ENCODE measurements at regions not wholly inside any gene's neighbourhood (a gene's known extent, or its start where the extent isn't known, plus 50 kb on each side); places are given as distances from the start of the nearest gene placed in this dataset.

GRCh38 chr20:52302736-52303135 is 111.2 kb upstream of the ZFP64 start:
- TF ChIP-seq, protein P1, sequence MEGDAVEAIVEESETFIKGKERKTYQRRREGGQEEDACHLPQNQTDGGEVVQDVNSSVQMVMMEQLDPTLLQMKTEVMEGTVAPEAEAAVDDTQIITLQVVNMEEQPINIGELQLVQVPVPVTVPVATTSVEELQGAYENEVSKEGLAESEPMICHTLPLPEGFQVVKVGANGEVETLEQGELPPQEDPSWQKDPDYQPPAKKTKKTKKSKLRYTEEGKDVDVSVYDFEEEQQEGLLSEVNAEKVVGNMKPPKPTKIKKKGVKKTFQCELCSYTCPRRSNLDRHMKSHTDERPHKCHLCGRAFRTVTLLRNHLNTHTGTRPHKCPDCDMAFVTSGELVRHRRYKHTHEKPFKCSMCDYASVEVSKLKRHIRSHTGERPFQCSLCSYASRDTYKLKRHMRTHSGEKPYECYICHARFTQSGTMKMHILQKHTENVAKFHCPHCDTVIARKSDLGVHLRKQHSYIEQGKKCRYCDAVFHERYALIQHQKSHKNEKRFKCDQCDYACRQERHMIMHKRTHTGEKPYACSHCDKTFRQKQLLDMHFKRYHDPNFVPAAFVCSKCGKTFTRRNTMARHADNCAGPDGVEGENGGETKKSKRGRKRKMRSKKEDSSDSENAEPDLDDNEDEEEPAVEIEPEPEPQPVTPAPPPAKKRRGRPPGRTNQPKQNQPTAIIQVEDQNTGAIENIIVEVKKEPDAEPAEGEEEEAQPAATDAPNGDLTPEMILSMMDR (IDR thresholded peaks at IDR 0.05; ENCODE audit: low read depth, low read length, missing input control) = no peak
- TF ChIP-seq JUND (IDR thresholded peaks at IDR 0.05) (no peak), GABPA (IDR thresholded peaks at IDR 0.05 in 1 of 2, conservative IDR thresholded peaks at IDR 0.05 in 1 of 2) (no peak), TAF1 (conservative IDR thresholded peaks at IDR 0.05) (no peak), SP1 (IDR thresholded peaks at IDR 0.05) (no peak), MAX (IDR thresholded peaks at IDR 0.05) (no peak), RAD21 (IDR thresholded peaks at IDR 0.05) (no peak), EGR1 (IDR thresholded peaks at IDR 0.05; ENCODE audit: low read depth in 2 of 2) (no peak), FOXA2 (IDR thresholded peaks at IDR 0.05) (no peak), YY1 (IDR thresholded peaks at IDR 0.05) (no peak), FOXA1 (IDR thresholded peaks at IDR 0.05) (no peak), RXRA (IDR thresholded peaks at IDR 0.05) (no peak)
- TF ChIP-seq, protein P2, sequence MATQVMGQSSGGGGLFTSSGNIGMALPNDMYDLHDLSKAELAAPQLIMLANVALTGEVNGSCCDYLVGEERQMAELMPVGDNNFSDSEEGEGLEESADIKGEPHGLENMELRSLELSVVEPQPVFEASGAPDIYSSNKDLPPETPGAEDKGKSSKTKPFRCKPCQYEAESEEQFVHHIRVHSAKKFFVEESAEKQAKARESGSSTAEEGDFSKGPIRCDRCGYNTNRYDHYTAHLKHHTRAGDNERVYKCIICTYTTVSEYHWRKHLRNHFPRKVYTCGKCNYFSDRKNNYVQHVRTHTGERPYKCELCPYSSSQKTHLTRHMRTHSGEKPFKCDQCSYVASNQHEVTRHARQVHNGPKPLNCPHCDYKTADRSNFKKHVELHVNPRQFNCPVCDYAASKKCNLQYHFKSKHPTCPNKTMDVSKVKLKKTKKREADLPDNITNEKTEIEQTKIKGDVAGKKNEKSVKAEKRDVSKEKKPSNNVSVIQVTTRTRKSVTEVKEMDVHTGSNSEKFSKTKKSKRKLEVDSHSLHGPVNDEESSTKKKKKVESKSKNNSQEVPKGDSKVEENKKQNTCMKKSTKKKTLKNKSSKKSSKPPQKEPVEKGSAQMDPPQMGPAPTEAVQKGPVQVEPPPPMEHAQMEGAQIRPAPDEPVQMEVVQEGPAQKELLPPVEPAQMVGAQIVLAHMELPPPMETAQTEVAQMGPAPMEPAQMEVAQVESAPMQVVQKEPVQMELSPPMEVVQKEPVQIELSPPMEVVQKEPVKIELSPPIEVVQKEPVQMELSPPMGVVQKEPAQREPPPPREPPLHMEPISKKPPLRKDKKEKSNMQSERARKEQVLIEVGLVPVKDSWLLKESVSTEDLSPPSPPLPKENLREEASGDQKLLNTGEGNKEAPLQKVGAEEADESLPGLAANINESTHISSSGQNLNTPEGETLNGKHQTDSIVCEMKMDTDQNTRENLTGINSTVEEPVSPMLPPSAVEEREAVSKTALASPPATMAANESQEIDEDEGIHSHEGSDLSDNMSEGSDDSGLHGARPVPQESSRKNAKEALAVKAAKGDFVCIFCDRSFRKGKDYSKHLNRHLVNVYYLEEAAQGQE (IDR thresholded peaks at IDR 0.05) = no peak
- TF ChIP-seq, protein P3, sequence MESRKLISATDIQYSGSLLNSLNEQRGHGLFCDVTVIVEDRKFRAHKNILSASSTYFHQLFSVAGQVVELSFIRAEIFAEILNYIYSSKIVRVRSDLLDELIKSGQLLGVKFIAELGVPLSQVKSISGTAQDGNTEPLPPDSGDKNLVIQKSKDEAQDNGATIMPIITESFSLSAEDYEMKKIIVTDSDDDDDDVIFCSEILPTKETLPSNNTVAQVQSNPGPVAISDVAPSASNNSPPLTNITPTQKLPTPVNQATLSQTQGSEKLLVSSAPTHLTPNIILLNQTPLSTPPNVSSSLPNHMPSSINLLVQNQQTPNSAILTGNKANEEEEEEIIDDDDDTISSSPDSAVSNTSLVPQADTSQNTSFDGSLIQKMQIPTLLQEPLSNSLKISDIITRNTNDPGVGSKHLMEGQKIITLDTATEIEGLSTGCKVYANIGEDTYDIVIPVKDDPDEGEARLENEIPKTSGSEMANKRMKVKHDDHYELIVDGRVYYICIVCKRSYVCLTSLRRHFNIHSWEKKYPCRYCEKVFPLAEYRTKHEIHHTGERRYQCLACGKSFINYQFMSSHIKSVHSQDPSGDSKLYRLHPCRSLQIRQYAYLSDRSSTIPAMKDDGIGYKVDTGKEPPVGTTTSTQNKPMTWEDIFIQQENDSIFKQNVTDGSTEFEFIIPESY (IDR thresholded peaks at IDR 0.05) = no peak
